ENCODE measurements at regions not wholly inside any gene's neighbourhood (a gene's known extent, or its start where the extent isn't known, plus 50 kb on each side); places are given as distances from the start of the nearest gene placed in this dataset.

DNA sequence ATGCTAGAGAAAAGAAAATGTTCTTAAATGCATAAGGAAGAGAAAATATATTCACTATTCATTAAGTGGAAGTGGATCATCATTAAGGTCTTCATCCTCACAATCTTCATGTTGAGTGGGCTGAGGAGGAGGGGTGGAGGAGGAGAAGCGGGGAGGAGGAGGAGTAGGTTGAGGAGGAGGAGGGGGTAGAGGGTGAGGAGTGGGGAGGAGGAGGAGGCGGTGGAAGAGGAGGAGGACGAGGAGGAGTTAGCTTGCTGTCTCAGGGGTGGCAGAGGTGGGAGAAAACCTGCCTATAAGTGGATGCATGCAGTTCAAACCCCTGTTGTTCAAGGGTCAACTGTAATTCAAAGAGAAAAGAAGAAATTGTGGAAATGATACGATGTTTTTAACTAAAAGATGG, 71.6 kb downstream of the MYEOV start:
- Mint-ChIP-seq H3K27me3 (ENCODE audit: insufficient read depth, unreplicated experiment) (no peaks in the 10 kb centered on the region), H3K4me3 (ENCODE audit: unreplicated experiment) (no peak overlapping the region), H3K9me3 (ENCODE audit: unreplicated experiment) (peaks cover 15% of the 10 kb centered on the region), H3K27ac (ENCODE audit: low read depth, unreplicated experiment) (no peak overlapping the region), H3K36me3 (ENCODE audit: insufficient read depth, unreplicated experiment) (no peaks in the 10 kb centered on the region), H3K4me1 (ENCODE audit: insufficient read depth, unreplicated experiment) (peaks cover 16% of the 10 kb centered on the region)
- intact Hi-C loops (cut with micrococcal nuclease) = no loop called here
- DNase-seq (ENCODE audit: unreplicated experiment) = no peak
- ChIA-PET CTCF (no interaction called here), POLR2A (no interaction called here)
- no TSS peak for BruUV-seq (replicated peaks)
- TF ChIP-seq, protein P1, sequence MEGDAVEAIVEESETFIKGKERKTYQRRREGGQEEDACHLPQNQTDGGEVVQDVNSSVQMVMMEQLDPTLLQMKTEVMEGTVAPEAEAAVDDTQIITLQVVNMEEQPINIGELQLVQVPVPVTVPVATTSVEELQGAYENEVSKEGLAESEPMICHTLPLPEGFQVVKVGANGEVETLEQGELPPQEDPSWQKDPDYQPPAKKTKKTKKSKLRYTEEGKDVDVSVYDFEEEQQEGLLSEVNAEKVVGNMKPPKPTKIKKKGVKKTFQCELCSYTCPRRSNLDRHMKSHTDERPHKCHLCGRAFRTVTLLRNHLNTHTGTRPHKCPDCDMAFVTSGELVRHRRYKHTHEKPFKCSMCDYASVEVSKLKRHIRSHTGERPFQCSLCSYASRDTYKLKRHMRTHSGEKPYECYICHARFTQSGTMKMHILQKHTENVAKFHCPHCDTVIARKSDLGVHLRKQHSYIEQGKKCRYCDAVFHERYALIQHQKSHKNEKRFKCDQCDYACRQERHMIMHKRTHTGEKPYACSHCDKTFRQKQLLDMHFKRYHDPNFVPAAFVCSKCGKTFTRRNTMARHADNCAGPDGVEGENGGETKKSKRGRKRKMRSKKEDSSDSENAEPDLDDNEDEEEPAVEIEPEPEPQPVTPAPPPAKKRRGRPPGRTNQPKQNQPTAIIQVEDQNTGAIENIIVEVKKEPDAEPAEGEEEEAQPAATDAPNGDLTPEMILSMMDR (IDR thresholded peaks at IDR 0.05; ENCODE audit: unreplicated experiment) = no peak

DNA sequence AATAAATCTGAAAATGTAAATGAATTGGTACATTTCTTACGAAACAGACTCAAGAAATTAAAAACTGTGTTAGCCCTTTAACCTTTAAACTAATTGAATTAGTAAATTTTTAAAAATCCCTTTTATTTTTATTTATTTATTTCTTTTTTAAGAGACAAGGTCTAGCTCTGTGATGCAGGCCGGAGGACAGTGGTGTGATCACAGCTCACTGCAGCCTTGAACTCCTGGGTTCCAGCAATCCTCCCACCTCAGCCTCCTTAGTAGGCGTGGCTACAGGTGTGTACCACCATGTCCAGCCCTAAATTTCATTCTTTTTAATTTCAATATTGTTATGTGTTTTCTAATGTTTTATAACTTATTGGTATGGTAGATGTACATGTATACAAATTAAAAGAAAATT, 72.6 kb downstream of the MYEOV start:
- POLR2A ChIA-PET = no interaction called here
- Mint-ChIP-seq H3K4me3 (ENCODE audit: unreplicated experiment) (no peak overlapping the region), H3K27me3 (ENCODE audit: insufficient read depth, unreplicated experiment) (no peaks in the 10 kb centered on the region), H3K9me3 (ENCODE audit: unreplicated experiment) (peaks cover 15% of the 10 kb centered on the region), H3K27ac (ENCODE audit: low read depth, unreplicated experiment) (no peak overlapping the region), H3K4me1 (ENCODE audit: insufficient read depth, unreplicated experiment) (peaks cover 16% of the 10 kb centered on the region), H3K36me3 (ENCODE audit: insufficient read depth, unreplicated experiment) (no peaks in the 10 kb centered on the region)
- no peak for DNase-seq (ENCODE audit: unreplicated experiment)
- TF ChIP-seq, protein P1 (IDR thresholded peaks at IDR 0.05; ENCODE audit: unreplicated experiment) = no peak
- no TSS peak for BruUV-seq (replicated peaks)
- intact Hi-C loops (cut with micrococcal nuclease) = no loop called here
- CTCF ChIA-PET = no interaction called here

DNA sequence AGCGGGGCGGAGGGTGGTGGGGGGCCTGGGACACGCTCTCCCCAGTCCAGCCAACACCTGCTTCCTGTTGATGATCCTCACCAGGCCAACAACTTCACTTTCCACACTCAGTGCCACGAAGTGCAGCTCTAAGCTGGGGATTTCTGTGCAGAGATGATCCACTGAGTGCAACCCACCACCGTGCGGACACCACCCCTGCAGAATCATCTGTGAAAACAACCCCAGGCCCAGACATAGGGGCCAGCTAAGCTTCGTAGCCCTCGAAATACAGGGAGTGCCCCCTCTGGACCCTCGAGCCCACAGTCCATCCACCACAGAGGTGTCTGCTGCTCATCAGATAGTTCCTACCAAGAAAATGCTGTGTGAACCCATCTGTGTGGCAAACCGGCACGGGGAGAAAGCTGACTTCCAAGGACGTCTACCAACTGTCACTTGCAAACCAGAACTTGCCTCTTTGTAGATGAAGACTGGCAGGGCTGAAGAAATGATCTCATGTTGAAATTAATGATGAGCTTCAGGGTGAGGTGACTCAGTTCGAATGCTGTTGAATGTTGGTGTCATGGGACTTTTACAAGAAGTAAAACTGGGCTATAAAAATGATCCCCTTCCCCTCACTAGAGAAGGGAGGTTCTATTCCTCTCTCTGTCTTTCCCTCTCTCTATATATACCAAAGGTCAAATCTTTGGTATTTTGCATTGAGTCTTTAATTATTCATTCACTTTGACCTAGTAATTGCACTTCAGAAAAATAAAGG, 73.4 kb downstream of the MYEOV start:
- POLR2A ChIA-PET = no interaction called here

DNA sequence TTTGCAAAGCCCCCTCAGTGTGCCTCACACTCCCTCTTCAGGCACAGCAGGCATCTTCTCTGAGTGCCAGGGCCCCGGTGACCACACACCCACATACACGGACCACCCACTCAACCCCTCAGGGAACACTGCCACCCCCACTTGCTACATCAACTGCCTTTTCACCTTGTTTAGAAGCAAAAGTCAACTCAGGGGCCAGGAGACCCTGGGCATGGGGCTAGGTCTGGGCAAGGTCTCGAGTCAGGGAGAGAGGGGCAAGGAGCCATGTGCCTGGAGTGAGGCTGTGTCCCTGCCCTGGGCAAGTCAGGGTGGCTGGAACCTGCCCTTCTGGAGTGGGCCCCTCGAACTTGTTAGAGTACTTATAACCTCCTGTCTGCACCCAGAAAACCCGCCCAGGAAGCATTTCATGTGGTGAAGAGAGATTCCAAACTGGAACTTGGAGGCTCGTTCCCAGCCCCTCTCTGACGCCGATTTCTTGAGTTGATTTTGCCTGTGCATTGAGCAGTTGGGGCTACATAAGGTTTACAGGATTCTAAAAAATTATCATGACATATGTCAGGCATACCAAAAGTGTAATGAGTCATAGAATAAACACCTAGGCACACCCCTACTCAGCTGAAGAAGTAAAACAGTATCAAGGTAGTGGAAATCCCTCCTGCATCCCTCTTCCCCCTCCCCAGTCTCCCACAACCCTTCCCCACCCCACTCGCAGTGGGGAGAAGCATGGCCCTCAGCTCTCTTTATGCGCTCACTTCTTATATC, 74.3 kb downstream of the MYEOV start:
- intact Hi-C loops (cut with micrococcal nuclease) = no loop called here
- peak; percentile 22 for DNase-seq (ENCODE audit: unreplicated experiment)
- Mint-ChIP-seq H3K4me1 (ENCODE audit: insufficient read depth, unreplicated experiment) (peaks cover 16% of the 10 kb centered on the region), H3K9me3 (ENCODE audit: unreplicated experiment) (peaks cover 15% of the 10 kb centered on the region), H3K27me3 (ENCODE audit: insufficient read depth, unreplicated experiment) (no peaks in the 10 kb centered on the region), H3K36me3 (ENCODE audit: insufficient read depth, unreplicated experiment) (no peaks in the 10 kb centered on the region), H3K27ac (ENCODE audit: low read depth, unreplicated experiment) (peak overlapping the region; percentile 23), H3K4me3 (ENCODE audit: unreplicated experiment) (no peak overlapping the region)
- TF ChIP-seq, protein P1 (IDR thresholded peaks at IDR 0.05; ENCODE audit: unreplicated experiment) = no peak
- POLR2A ChIA-PET = interaction anchor here (0.6 kb wide), 1 partner anchor 71 kb away, joined by 3 read pairs; no protein-coding TSS in a partner anchor
- CTCF ChIA-PET = no interaction called here
- no TSS peak for BruUV-seq (replicated peaks)

More for the DNA sequence above, 73.4 kb downstream of the MYEOV start:
- no TSS peak for BruUV-seq (replicated peaks)
- intact Hi-C loops (cut with micrococcal nuclease) = no loop called here
- TF ChIP-seq, protein P1 (IDR thresholded peaks at IDR 0.05; ENCODE audit: unreplicated experiment) = no peak
- Mint-ChIP-seq H3K4me3 (ENCODE audit: unreplicated experiment) (no peak overlapping the region), H3K36me3 (ENCODE audit: insufficient read depth, unreplicated experiment) (no peaks in the 10 kb centered on the region), H3K9me3 (ENCODE audit: unreplicated experiment) (peaks cover 15% of the 10 kb centered on the region), H3K27me3 (ENCODE audit: insufficient read depth, unreplicated experiment) (no peaks in the 10 kb centered on the region), H3K4me1 (ENCODE audit: insufficient read depth, unreplicated experiment) (peaks cover 16% of the 10 kb centered on the region), H3K27ac (ENCODE audit: low read depth, unreplicated experiment) (peak overlapping the region; percentile 23)
- CTCF ChIA-PET = no interaction called here
- DNase-seq (ENCODE audit: unreplicated experiment) = no peak

Data from MCF 10A (cell line).